MM.1S (cell line): ENCODE measurements at regions not wholly inside any gene's neighbourhood (a gene's known extent, or its start where the extent isn't known, plus 50 kb on each side); places are given as distances from the start of the nearest gene placed in this dataset.

ENCODE experiments used
- DNase-seq: peaks from one replicate; pipeline ENCODE4 v3.0.0-alpha.2; 2015
- H2AFZ ChIP-seq: fragments of 300-600 bp; sonication (generic); 2 replicates; pipeline ENCODE4 v1.6.0; 2016; ENCODE audit warnings: antibody characterized with exemption, low read length
- H3F3A ChIP-seq: fragments of 300-600 bp; sonication (generic); 2 replicates; pipeline ENCODE4 v1.6.1; 2016; ENCODE audit warnings: mild to moderate bottlenecking, antibody characterized with exemption, low read length, moderate library complexity, mixed read lengths; ENCODE audit not compliant: insufficient read depth
- H3K27ac ChIP-seq: fragments of 300-600 bp; sonication (generic); 2 replicates; pipeline ENCODE4 v1.5.1; 2016; ENCODE audit warnings: mild to moderate bottlenecking, low read length
- H3K27me3 ChIP-seq: fragments of 300-600 bp; sonication (generic); replicated peaks from 2 replicates; pipeline ENCODE4 v1.6.0; 2016; ENCODE audit warnings: low read length; ENCODE audit not compliant: insufficient read depth
- H3K36me3 ChIP-seq: fragments of 300-600 bp; sonication (generic); replicated peaks from 2 replicates; pipeline ENCODE4 v1.6.1; 2016; ENCODE audit warnings: mild to moderate bottlenecking, low read length, mixed read lengths; ENCODE audit not compliant: insufficient read depth
- H3K4me1 ChIP-seq: fragments of 300-600 bp; sonication (generic); 2 replicates; pipeline ENCODE4 v1.6.1; 2016; ENCODE audit warnings: low read length, mixed read lengths
- H3K4me2 ChIP-seq: fragments of 300-600 bp; sonication (generic); 2 replicates; pipeline ENCODE4 v1.6.0; 2016; ENCODE audit warnings: low read depth, low read length
- H3K4me3 ChIP-seq: fragments of 300-600 bp; sonication (generic); 2 replicates; pipeline ENCODE4 v1.5.1; 2016; ENCODE audit warnings: low read length, mixed read lengths
- H3K79me2 ChIP-seq: fragments of 300-600 bp; sonication (generic); 2 replicates; pipeline ENCODE4 v1.6.1; 2016; ENCODE audit warnings: mixed run types, low read length, mixed read lengths
- H3K9ac ChIP-seq: fragments of 300-600 bp; sonication (generic); 2 replicates; pipeline ENCODE4 v1.6.1; 2016; ENCODE audit warnings: low read length, mixed read lengths
- H3K9me2 ChIP-seq: fragments of 300-600 bp; sonication (generic); replicated peaks from 2 replicates; pipeline ENCODE4 v1.6.1; 2016; ENCODE audit warnings: mild to moderate bottlenecking, low read length, mixed read lengths; ENCODE audit not compliant: insufficient read depth
- H3K9me3 ChIP-seq: fragments of 300-600 bp; sonication (generic); replicated peaks from 2 replicates; pipeline ENCODE4 v1.6.1; 2016; ENCODE audit warnings: mild to moderate bottlenecking, low read length, mixed read lengths; ENCODE audit not compliant: insufficient read depth
- H4K20me1 ChIP-seq: fragments of 300-600 bp; sonication (generic); 2 replicates; pipeline ENCODE4 v1.6.1; 2016; ENCODE audit warnings: mild to moderate bottlenecking, low read length, moderate library complexity, mixed read lengths; ENCODE audit not compliant: insufficient read depth
- EZH2 ChIP-seq: fragments of 300-600 bp; sonication (generic); optimal IDR thresholded peaks from 2 replicates; pipeline ENCODE3; 2017; ENCODE audit warnings: low read depth, mild to moderate bottlenecking, antibody characterized with exemption, low read length, mixed read lengths
- EZH2phosphoT487 ChIP-seq: fragments of 300-600 bp; sonication (generic); IDR thresholded peaks from 2 replicates; pipeline ENCODE4 v1.6.1; 2018; ENCODE audit warnings: antibody characterized with exemption, low read length
- TF ChIP-seq, protein P1 (sequence below): fragments of 300-600 bp; sonication (generic); IDR thresholded peaks from 2 replicates; pipeline ENCODE4 v1.5.1; 2016; ENCODE audit warnings: antibody characterized with exemption, low read length, mixed read lengths

DNA sequence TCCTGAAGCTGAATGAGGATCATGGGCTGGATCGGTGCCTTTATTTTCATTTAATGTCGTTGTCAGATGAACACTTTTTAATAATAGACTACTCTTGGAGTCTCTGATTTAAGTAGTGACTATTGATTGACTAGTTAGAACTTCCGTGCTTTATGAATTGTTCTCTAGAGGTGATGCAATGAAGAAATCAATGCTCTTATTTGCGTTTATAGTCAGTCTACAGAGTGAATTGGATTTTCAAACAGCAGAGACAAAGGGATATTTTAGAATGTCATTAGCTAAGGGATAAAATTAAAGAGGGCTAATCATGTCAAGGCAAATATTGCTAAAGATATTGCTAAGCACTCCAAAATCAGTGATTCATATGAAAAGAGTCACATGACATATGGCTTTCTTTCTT lies 652.0 kb upstream of the NRP1 start:
- H3F3A ChIP-seq, result no peaks in the 10 kb centered on the region
- no peak overlapping the region for H3K4me3 ChIP-seq
- TF ChIP-seq EZH2phosphoT487, result no peak
- TF ChIP-seq EZH2, result no peak
- TF ChIP-seq, protein P1, sequence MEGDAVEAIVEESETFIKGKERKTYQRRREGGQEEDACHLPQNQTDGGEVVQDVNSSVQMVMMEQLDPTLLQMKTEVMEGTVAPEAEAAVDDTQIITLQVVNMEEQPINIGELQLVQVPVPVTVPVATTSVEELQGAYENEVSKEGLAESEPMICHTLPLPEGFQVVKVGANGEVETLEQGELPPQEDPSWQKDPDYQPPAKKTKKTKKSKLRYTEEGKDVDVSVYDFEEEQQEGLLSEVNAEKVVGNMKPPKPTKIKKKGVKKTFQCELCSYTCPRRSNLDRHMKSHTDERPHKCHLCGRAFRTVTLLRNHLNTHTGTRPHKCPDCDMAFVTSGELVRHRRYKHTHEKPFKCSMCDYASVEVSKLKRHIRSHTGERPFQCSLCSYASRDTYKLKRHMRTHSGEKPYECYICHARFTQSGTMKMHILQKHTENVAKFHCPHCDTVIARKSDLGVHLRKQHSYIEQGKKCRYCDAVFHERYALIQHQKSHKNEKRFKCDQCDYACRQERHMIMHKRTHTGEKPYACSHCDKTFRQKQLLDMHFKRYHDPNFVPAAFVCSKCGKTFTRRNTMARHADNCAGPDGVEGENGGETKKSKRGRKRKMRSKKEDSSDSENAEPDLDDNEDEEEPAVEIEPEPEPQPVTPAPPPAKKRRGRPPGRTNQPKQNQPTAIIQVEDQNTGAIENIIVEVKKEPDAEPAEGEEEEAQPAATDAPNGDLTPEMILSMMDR, result no peak
- no peaks in the 10 kb centered on the region for H3K36me3 ChIP-seq
- no peaks in the 10 kb centered on the region for H3K9me3 ChIP-seq
- H3K4me1 ChIP-seq, result no peaks in the 10 kb centered on the region
- H2AFZ ChIP-seq, result no peak overlapping the region
- no peak overlapping the region for H3K27ac ChIP-seq
- no peaks in the 10 kb centered on the region for H3K9me2 ChIP-seq
- DNase-seq, result no peak
- H3K4me2 ChIP-seq, result no peak overlapping the region
- no peaks in the 10 kb centered on the region for H3K27me3 ChIP-seq
- no peak overlapping the region for H3K9ac ChIP-seq
- no peaks in the 10 kb centered on the region for H3K79me2 ChIP-seq
- H4K20me1 ChIP-seq, result no peaks in the 10 kb centered on the region

DNA sequence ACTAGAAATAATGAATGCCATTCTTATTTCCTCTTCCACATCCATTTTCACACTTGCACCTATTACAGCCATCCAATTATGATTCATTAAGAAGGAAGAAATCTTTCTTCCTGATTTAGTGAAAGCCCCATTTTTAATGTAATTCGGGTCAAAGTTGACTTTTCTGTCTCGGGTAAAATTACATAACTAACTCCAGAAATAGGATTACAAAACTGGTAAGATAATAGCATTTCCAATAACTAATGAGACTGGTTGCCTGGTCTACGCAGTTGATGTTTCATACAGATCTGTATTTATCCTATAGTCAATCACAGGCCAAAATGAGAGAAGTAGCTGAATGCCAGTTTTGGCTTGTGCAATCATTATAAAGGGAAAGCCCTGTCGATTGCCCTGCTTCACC lies 651.5 kb upstream of the NRP1 start:
- TF ChIP-seq EZH2phosphoT487 (no peak), EZH2 (no peak)
- TF ChIP-seq, protein P1, result no peak

GRCh38 chr10:33982995-33983394 lies 648.5 kb upstream of the NRP1 start:
- no peak overlapping the region for H2AFZ ChIP-seq
- H3K36me3 ChIP-seq, result no peaks in the 10 kb centered on the region
- no peak overlapping the region for H3K27ac ChIP-seq
- H3K27me3 ChIP-seq, result no peaks in the 10 kb centered on the region
- H3K9me2 ChIP-seq, result no peaks in the 10 kb centered on the region
- no peak for TF ChIP-seq EZH2phosphoT487
- TF ChIP-seq, protein P1, result no peak
- no peak for TF ChIP-seq EZH2
- no peak for DNase-seq
- H3K9me3 ChIP-seq, result no peaks in the 10 kb centered on the region
- no peaks in the 10 kb centered on the region for H4K20me1 ChIP-seq
- no peak overlapping the region for H3K4me3 ChIP-seq
- no peaks in the 10 kb centered on the region for H3K79me2 ChIP-seq
- H3K9ac ChIP-seq, result no peak overlapping the region
- no peak overlapping the region for H3K4me2 ChIP-seq
- H3K4me1 ChIP-seq, result no peaks in the 10 kb centered on the region
- H3F3A ChIP-seq, result no peaks in the 10 kb centered on the region

More for the DNA sequence above, 651.5 kb upstream of the NRP1 start:
- Histone ChIP-seq H3K79me2 (no peaks in the 10 kb centered on the region), H4K20me1 (no peaks in the 10 kb centered on the region), H3K4me3 (no peak overlapping the region), H3K27me3 (no peaks in the 10 kb centered on the region), H2AFZ (no peak overlapping the region), H3F3A (no peaks in the 10 kb centered on the region), H3K4me1 (no peaks in the 10 kb centered on the region), H3K4me2 (no peak overlapping the region), H3K9ac (no peak overlapping the region), H3K36me3 (no peaks in the 10 kb centered on the region), H3K9me3 (no peaks in the 10 kb centered on the region), H3K9me2 (no peaks in the 10 kb centered on the region), H3K27ac (no peak overlapping the region)
- DNase-seq, result no peak
